ENCODE measurements at regions not wholly inside any gene's neighbourhood (a gene's known extent, or its start where the extent isn't known, plus 50 kb on each side); places are given as distances from the start of the nearest gene placed in this dataset.

DNA sequence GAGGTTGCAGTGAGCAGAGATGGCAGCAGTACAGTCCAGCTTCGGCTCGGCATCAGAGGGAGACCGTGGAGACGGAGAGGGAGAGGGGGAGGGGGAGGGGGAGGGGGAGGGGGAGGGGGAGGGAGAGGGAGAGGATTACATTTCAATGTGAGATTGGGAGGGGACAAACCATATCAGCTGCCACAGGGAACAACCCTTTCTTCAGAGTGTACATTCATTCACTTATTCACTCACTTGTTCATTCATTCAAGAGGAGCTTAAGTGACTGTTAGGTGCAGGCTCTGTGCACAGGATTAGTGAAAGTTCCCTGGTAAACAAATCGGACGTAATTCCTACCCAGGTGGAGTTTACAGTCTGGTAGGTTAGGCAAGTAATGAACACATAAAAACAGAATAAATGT lies 65.6 kb upstream of the MEDAG start:
- TF ChIP-seq POLR2A (IDR thresholded peaks at IDR 0.05), result no peak
- TF ChIP-seq CTCF (IDR thresholded peaks at IDR 0.05), result no peak
- TF ChIP-seq POLR2AphosphoS5 (IDR thresholded peaks at IDR 0.05), result no peak
- TF ChIP-seq EP300 (IDR thresholded peaks at IDR 0.05), result no peak
